HuH-7 (cell line): ENCODE measurements at regions not wholly inside any gene's neighbourhood (a gene's known extent, or its start where the extent isn't known, plus 50 kb on each side); places are given as distances from the start of the nearest gene placed in this dataset.

Experiments used
- DNase-seq: peaks from one replicate; pipeline ENCODE4 v3.0.0; 2011; ENCODE audit warnings: low spot score

- no peak for DNase-seq
These were observed 211.3 kb downstream of the CYP26B1 start for GRCh38 chr2:71936076-71937030.

- no peak for DNase-seq
These were observed 212.3 kb downstream of the CYP26B1 start for GRCh38 chr2:71935262-71935848.

DNA sequence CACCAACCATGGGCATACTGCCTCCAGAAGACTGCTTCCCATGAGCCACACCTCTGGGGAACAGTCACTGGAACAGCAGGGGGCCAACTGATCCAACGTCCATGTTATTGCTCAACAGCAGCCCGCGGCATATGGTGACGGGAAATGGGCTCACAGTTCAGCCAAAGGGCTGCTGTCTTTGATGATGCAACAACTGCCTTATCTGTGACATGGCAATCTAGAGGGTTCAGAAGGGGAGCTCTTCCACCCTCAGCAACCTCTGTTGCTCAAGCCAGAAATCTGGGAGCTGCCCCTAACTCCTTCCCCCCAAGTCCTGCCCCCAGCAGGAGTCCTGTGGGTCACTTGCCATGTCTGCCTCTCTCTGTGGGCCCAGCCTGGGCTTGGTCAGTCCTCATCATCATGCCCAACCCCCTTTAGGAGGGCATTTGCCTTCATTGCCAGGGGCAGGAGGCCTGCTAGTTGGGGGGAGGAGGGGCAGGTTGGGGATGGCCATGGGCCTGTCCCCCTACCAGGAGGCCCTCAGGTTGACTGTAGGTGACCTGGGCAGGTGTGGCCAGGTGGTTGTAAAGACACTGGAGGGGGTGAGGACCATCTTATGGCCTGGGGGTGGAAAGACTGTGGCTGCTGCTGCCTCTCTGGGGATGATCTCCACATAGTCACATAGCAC lies 212.9 kb downstream of the CYP26B1 start:
- DNase-seq, result no peak

GRCh38 chr2:71934320-71934593 lies 213.4 kb downstream of the CYP26B1 start:
- no peak for DNase-seq

- peak; percentile 81 for DNase-seq
These were observed 214.0 kb downstream of the CYP26B1 start for GRCh38 chr2:71933467-71934319.

DNA sequence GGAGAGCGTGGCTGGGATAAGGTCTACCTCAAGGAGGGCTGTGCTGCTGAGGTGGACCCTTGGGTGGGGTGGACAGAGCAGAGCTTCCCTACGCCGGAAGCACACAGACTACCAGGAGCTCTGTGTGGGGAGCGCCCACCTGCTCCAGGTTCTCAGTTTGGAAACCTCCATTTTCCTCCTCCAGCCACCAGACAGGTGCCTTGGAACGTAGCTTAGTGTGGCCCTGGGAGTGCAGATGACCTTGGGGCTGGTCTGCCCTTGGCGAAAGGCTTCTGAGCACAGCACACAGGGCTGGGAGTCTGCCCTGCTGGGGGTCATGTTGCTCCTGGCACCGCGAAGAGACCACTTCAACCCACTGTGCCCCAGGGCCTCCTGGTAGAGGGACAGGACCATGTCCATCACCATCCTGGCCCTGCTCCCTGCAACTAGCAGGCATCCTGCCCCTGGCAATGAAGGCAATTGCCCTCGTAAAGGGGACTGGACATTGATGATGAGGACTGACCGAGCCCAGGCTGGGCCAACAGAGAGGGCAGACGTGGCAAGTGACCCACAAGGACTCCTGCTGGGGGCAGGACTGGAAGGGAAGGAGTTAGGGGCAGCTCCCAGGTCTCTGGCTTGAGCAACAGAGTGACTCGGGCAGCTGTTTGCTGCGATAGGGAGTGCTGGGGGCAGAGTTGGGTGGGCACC lies 214.7 kb downstream of the CYP26B1 start:
- no peak for DNase-seq

GRCh38 chr2:71932037-71932779 lies 215.5 kb downstream of the CYP26B1 start:
- no peak for DNase-seq

- DNase-seq, result no peak
These were observed 217.5 kb downstream of the CYP26B1 start for GRCh38 chr2:71930049-71930681.

DNA sequence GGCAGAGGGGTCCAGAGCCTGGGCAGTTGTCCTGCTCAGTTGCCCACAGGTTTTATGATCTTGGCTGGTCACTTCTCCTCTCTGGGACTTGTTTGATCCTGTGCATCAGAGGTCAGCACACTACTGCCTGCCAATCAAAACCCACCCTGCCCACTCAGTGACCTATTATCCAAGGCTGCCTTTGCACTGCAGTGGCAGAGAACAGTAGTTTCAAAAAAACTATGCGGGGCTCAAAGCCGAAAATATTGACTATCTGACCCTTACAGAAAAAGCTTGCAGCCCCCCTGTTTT lies 218.2 kb downstream of the CYP26B1 start:
- DNase-seq, result no peak

DNA sequence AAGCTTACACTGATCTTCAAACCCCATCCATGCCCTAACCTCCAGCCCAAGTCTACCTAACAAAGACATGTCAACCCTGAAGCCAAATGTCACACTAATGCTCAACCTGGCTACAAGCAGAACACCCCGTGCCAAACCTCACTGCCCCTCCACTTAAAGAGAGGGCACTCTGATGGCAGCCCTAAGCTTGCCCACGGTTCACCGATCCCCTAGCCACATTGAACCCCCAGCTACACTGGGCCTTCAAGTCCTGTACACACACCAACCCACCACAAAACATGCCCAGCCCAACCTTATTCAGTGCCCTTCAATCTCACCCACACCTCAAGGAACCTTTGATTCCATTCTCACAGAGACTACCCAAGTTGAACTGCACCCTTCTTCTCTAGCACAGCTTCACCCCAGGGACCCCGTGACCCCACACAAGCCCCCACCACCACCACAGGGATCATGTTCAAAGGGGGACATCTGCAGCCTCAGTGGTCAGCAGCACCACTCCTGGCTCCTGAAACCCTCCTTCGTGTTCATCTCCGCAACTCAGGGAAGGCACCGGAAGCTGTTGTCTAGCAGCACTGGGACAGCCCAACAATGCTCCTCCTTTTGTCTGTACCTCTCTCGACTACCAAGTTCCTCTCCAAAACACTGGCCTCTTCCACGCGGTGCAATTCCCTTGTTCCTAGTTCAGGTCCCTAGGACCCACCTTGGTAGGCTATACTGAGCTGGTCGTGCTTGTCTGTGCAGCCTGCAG lies 218.8 kb downstream of the CYP26B1 start:
- DNase-seq, result no peak

DNA sequence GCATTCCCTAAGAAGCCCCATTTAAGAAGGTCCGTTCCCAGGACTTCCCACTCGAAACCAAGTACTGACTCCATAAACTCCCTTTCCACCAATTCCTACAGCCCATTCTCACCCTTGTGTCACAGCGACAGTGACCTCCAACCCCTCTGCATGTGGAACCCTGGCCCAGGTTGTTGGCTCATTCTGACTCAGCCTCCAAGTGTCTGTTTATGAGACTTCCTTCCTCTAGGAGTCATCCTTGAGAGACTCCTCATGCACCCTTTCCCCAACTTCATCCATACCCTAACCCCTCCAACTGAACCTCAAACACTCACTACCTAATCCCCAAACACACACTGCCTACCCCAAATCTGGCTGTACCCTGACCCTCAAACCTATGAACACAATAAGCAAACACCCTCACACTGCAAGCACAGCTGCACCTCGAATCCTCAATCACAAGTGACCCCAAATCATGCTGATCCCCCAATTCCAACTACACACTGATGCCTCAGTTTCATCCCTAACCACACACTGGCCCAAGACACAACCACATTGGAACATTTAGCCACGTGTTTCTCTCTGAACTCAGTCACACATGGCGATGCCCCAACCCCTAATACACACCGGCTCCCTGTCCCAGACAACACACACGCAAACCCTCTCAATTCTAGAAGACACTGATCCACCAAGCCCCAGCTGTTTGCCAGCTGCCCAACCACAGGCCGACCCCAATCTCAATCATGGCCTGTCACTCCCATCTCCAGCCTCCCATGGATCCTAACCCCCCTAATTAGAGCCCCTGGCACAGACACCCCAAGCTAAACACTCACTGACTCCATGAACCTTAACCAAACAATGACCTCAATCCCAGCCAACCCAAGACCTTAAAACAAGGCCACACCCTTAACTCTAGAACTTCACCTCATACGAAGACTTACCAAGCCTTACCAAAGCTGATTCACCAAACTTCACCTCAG lies 219.6 kb downstream of the CYP26B1 start:
- DNase-seq, result no peak

GRCh38 chr2:71926876-71927756 lies 220.5 kb downstream of the CYP26B1 start:
- DNase-seq, result no peak

- DNase-seq, result no peak
These were observed 221.6 kb downstream of the CYP26B1 start for GRCh38 chr2:71926089-71926447.

GRCh38 chr2:71925268-71926088 lies 222.2 kb downstream of the CYP26B1 start:
- DNase-seq, result no peak

DNA sequence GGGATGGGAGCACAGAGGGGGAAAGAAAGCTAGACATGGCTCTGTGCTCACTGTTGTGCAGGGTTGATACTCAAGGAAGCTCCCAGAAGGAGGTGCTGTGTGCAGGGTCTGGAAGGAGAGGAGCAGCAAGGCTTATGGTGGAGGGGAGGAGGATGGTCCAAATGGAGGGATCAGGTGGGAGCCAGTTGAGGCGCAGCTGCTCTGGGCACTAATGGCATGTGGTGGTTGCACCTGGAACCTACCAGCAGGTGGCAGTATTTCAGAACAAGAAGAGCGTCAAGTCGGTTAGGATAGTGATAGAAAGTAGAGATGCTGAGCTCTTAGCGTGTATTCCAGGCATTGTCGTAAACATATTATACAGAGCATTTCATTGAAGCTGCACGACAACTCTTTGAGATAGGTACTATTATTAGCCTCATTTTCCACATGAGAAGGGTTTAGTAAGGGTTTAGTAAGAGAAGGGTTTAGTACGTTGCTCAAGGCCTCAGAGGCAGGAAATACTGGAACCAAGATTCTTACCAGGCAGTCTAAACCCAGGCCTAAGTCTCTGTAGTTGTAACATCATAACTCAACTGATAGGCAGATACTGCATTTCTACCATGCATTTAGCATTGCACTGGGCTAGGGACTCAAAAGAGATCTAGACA lies 223.7 kb downstream of the CYP26B1 start:
- peak; percentile 80 for DNase-seq

GRCh38 chr2:71923143-71923525 lies 224.5 kb downstream of the CYP26B1 start:
- no peak for DNase-seq
